Fibroblast of gingiva (primary cell): ENCODE measurements at regions not wholly inside any gene's neighbourhood (a gene's known extent, or its start where the extent isn't known, plus 50 kb on each side); places are given as distances from the start of the nearest gene placed in this dataset.
A peak's percentile ranks its signal among the peaks of the same experiment; 100 is the strongest.
"Not testable (repeated sequence)": the region's sequence is repeated elsewhere in the genome, so short reads cannot be mapped to it uniquely, and the experiment has no call there.

ENCODE experiments used
- DNase-seq: peaks from one replicate; pipeline ENCODE4 v3.0.0-alpha.2; 2011; ENCODE audit warnings: low read depth

- no peak for DNase-seq
Observed at GRCh38 chr4:111037591-111038360, 414.9 kb upstream of the PITX2 start.

- no peak for DNase-seq
Observed at GRCh38 chr4:111040904-111041303, 418.0 kb upstream of the PITX2 start.

- DNase-seq = no peak
Observed at GRCh38 chr4:111043286-111043685, 420.4 kb upstream of the PITX2 start.

GRCh38 chr4:111045992-111046391 lies 423.1 kb upstream of the PITX2 start:
- no peak for DNase-seq

GRCh38 chr4:111046811-111047210 lies 423.9 kb upstream of the PITX2 start:
- DNase-seq = no peak

GRCh38 chr4:111048316-111048715 lies 425.4 kb upstream of the PITX2 start:
- no peak for DNase-seq

GRCh38 chr4:111064342-111064993 lies 441.6 kb upstream of the PITX2 start:
- peak; percentile 27 for DNase-seq

- no peak for DNase-seq
Observed at GRCh38 chr4:111066001-111066400, 443.1 kb upstream of the PITX2 start.

GRCh38 chr4:111066447-111066846 lies 443.6 kb upstream of the PITX2 start:
- DNase-seq = no peak

- DNase-seq = no peak
Observed at GRCh38 chr4:111066887-111067286, 444.0 kb upstream of the PITX2 start.

- no peak for DNase-seq
Observed at GRCh38 chr4:111068883-111069282, 446.0 kb upstream of the PITX2 start.

GRCh38 chr4:111070390-111070789 lies 447.5 kb upstream of the PITX2 start:
- DNase-seq = peak; percentile 5

GRCh38 chr4:111074523-111075114 lies 451.7 kb upstream of the PITX2 start:
- no peak for DNase-seq

GRCh38 chr4:111076299-111076698 lies 453.4 kb upstream of the PITX2 start:
- not testable (repeated sequence) for DNase-seq

- no peak for DNase-seq
Observed at GRCh38 chr4:111108153-111108552, 485.3 kb upstream of the PITX2 start.

- DNase-seq = no peak
Observed at GRCh38 chr4:111113591-111113990, 490.7 kb upstream of the PITX2 start.

GRCh38 chr4:111115881-111116280 lies 493.0 kb upstream of the PITX2 start:
- DNase-seq = no peak

- no peak for DNase-seq
Observed at GRCh38 chr4:111120191-111120590, 497.3 kb upstream of the PITX2 start.

- no peak for DNase-seq
Observed at GRCh38 chr4:111126340-111126739, 503.5 kb upstream of the PITX2 start.

GRCh38 chr4:111127841-111128240 lies 505.0 kb upstream of the PITX2 start:
- no peak for DNase-seq

GRCh38 chr4:111128327-111128726 lies 505.4 kb upstream of the PITX2 start:
- DNase-seq = no peak

GRCh38 chr4:111136438-111136837 lies 513.6 kb upstream of the PITX2 start:
- peak; percentile 36 for DNase-seq

- DNase-seq = no peak
Observed at GRCh38 chr4:111136967-111137366, 514.1 kb upstream of the PITX2 start.
